ENCODE measurements at regions not wholly inside any gene's neighbourhood (a gene's known extent, or its start where the extent isn't known, plus 50 kb on each side); places are given as distances from the start of the nearest gene placed in this dataset.

DNA sequence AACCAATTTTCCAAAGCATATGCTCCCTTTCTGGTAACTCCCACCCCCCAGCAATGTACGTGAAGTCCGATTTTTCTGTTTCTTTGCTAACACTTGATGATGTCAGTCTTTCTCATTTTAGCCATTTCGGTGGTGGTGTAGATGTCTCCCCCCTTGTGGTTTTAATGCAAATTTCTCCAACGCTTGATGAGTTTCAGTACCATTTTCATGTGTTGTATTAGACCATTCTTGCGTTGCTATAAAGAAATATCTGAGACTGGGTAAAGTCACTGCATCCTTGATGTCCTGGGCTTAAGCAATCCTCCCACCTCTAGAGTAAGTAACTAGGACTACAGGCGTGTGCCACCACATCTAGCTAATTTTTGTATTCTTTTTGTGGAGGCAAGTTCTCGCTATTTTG is 148.4 kb upstream of the VCX3A start:
- no peaks in the 10 kb centered on the region for H3K27me3 ChIP-seq
- DNase-seq (ENCODE audit: low read depth in 1 of 2, low spot score in 1 of 2) = no peak
- no peak overlapping the region for H3K4me3 ChIP-seq
- TF ChIP-seq, protein P1, sequence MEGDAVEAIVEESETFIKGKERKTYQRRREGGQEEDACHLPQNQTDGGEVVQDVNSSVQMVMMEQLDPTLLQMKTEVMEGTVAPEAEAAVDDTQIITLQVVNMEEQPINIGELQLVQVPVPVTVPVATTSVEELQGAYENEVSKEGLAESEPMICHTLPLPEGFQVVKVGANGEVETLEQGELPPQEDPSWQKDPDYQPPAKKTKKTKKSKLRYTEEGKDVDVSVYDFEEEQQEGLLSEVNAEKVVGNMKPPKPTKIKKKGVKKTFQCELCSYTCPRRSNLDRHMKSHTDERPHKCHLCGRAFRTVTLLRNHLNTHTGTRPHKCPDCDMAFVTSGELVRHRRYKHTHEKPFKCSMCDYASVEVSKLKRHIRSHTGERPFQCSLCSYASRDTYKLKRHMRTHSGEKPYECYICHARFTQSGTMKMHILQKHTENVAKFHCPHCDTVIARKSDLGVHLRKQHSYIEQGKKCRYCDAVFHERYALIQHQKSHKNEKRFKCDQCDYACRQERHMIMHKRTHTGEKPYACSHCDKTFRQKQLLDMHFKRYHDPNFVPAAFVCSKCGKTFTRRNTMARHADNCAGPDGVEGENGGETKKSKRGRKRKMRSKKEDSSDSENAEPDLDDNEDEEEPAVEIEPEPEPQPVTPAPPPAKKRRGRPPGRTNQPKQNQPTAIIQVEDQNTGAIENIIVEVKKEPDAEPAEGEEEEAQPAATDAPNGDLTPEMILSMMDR (IDR thresholded peaks at IDR 0.05; ENCODE audit: low read depth, low read length) = no peak
- H3K36me3 ChIP-seq = no peaks in the 10 kb centered on the region
- no peaks in the 10 kb centered on the region for H3K4me1 ChIP-seq (ENCODE audit: low read depth)
- no peak overlapping the region for H3K27ac ChIP-seq
- H3K9me3 ChIP-seq (ENCODE audit: low read depth) = no peaks in the 10 kb centered on the region

DNA sequence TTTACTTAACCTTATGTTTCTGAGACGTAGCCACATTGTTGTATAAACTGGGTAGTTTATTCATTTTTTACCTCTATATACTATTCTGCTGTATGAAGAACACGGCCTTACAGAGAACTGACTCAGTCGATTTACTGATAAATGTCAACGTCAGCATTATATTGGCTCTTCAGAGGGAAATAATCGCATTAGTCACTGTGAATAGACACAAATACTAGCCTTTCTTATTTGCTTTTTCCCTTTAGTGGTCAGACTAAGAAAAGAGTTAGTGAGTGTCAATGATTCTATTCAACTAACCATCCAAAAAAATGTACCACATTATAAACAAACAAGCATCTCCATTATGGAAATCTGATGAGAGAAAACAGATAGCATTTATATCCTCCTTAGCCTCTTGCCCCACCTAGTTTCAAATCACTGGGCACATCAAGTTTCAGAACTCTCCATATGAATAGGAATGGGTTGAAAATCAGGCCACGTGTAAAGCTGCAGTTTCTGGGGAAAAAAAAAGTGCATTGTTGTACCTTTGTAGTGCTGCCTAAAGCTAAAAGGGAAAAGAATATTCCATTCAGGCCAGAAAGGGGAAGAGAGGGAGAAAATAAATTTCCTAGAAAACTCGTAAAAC is 146.7 kb upstream of the VCX3A start:
- DNase-seq (ENCODE audit: low read depth in 1 of 2, low spot score in 1 of 2) = no peak
- TF ChIP-seq, protein P1 (IDR thresholded peaks at IDR 0.05; ENCODE audit: low read depth, low read length) = no peak
- H3K36me3 ChIP-seq = no peaks in the 10 kb centered on the region

GRCh38 chrX:6679988-6680387 is 145.1 kb upstream of the VCX3A start:
- H3K27ac ChIP-seq = no peak overlapping the region
- H3K4me1 ChIP-seq (ENCODE audit: low read depth) = no peaks in the 10 kb centered on the region
- H3K4me3 ChIP-seq = no peak overlapping the region
- no peaks in the 10 kb centered on the region for H3K36me3 ChIP-seq
- H3K27me3 ChIP-seq = no peaks in the 10 kb centered on the region
- H3K9me3 ChIP-seq (ENCODE audit: low read depth) = no peaks in the 10 kb centered on the region
- no peak for DNase-seq (ENCODE audit: low read depth in 1 of 2, low spot score in 1 of 2)
- TF ChIP-seq, protein P1 (IDR thresholded peaks at IDR 0.05; ENCODE audit: low read depth, low read length) = no peak

More for the DNA sequence above, 146.7 kb upstream of the VCX3A start:
- Histone ChIP-seq H3K27ac (no peak overlapping the region), H3K4me3 (no peak overlapping the region), H3K9me3 (ENCODE audit: low read depth) (no peaks in the 10 kb centered on the region), H3K27me3 (no peaks in the 10 kb centered on the region), H3K4me1 (ENCODE audit: low read depth) (no peaks in the 10 kb centered on the region)

- H3K9me3 ChIP-seq (ENCODE audit: low read depth) = no peaks in the 10 kb centered on the region
- no peak overlapping the region for H3K4me3 ChIP-seq
- H3K27me3 ChIP-seq = no peaks in the 10 kb centered on the region
- TF ChIP-seq, protein P1 (IDR thresholded peaks at IDR 0.05; ENCODE audit: low read depth, low read length) = no peak
- H3K4me1 ChIP-seq (ENCODE audit: low read depth) = no peaks in the 10 kb centered on the region
- no peak for DNase-seq (ENCODE audit: low read depth in 1 of 2, low spot score in 1 of 2)
- no peak overlapping the region for H3K27ac ChIP-seq
- H3K36me3 ChIP-seq = no peaks in the 10 kb centered on the region
Measured at GRCh38 chrX:6679550-6679949, 144.6 kb upstream of the VCX3A start.

- no peaks in the 10 kb centered on the region for H3K9me3 ChIP-seq (ENCODE audit: low read depth)
- no peaks in the 10 kb centered on the region for H3K27me3 ChIP-seq
- DNase-seq (ENCODE audit: low read depth in 1 of 2, low spot score in 1 of 2) = peak in 1 of 2 donors; percentile 57
- H3K27ac ChIP-seq = no peak overlapping the region
- H3K36me3 ChIP-seq = no peaks in the 10 kb centered on the region
- H3K4me3 ChIP-seq = no peak overlapping the region
- TF ChIP-seq, protein P1 (IDR thresholded peaks at IDR 0.05; ENCODE audit: low read depth, low read length) = no peak
- no peaks in the 10 kb centered on the region for H3K4me1 ChIP-seq (ENCODE audit: low read depth)
Measured at GRCh38 chrX:6678313-6678712, 143.4 kb upstream of the VCX3A start.
